Esophagus squamous epithelium (tissue), 5 donors: ENCODE measurements at regions not wholly inside any gene's neighbourhood (a gene's known extent, or its start where the extent isn't known, plus 50 kb on each side); places are given as distances from the start of the nearest gene placed in this dataset.

Experiments
- DNase-seq: peaks from one replicate; lab custom pipeline; 2025; lab: John Stamatoyannopoulos, UW
- H3K27ac ChIP-seq, 4 donors: fragments of 200-600 bp; sonication (generic); one replicate each; pipeline ENCODE4 v1.5.1; 2016 to 2019; ENCODE audit warnings: mild to moderate bottlenecking in 1 of 4
- H3K27me3 ChIP-seq, 4 donors: fragments of 200-600 bp; sonication (generic); 1 replicate in 3 of 4; 2 replicates in 1 of 4; pipeline versions ENCODE4 v1.5.1 to v1.6.0; 2017 to 2021; ENCODE audit warnings: antibody characterized with exemption in 1 of 4
- H3K36me3 ChIP-seq, 3 donors: fragments of 200-600 bp; sonication (generic); one replicate each; pipeline ENCODE4 v1.5.1; 2016 to 2019
- H3K4me1 ChIP-seq, 3 donors: fragments of 200-600 bp; sonication (generic); one replicate each; pipeline ENCODE4 v1.5.1; 2017 to 2019
- H3K4me3 ChIP-seq, 4 donors: fragments of 200-600 bp; sonication (generic); 1 replicate in 3 of 4; 2 replicates in 1 of 4; pipeline ENCODE4 v1.5.1; 2016 to 2019; ENCODE audit warnings: mild to moderate bottlenecking in 2 of 4, moderate library complexity in 1 of 4
- H3K9me3 ChIP-seq, 3 donors: fragments of 200-600 bp; sonication (generic); one replicate each; pipeline ENCODE4 v1.5.1; 2016 to 2019
- CTCF ChIP-seq, 6 experiments: fragments of 450-650 bp in 4 of 6; fragments of 200-600 bp in 2 of 6; sonication (generic) in 2 of 6; IDR thresholded peaks; one replicate each; pipeline ENCODE4 v1.5.1; 2016 to 2019; ENCODE audit warnings: antibody characterized with exemption in 6 of 6, mild to moderate bottlenecking in 4 of 6, moderate library complexity in 4 of 6
- POLR2A ChIP-seq, 4 donors: fragments of 450-650 bp; IDR thresholded peaks; one replicate each; pipeline ENCODE4 v1.6.1; 2017; ENCODE audit warnings: antibody characterized with exemption in 4 of 4, mild to moderate bottlenecking in 4 of 4, moderate library complexity in 3 of 4
- WGBS, 2 donors: methylation state at CpG; one replicate each; pipeline ENCODE4 v1.1.5; 2018; 5-methylcytosine and 5-hydroxymethylcytosine counted together
- intact Hi-C: fragments of 100-400 bp; cut with DNase I; formaldehyde crosslinking; loops from one replicate; pipeline ENCODE4 v1.15.0; 2022
- donor health status: DM: yes; HTN: yes; CAD: no.

- TF ChIP-seq CTCF (IDR thresholded peaks at IDR 0.05): no peak
- TF ChIP-seq POLR2A (IDR thresholded peaks at IDR 0.05): no peak
- Histone ChIP-seq H3K9me3 (no peaks in the 10 kb centered on the region), H3K4me1 (no peaks in the 10 kb centered on the region), H3K27ac (no peak overlapping the region), H3K27me3 (peaks cover 0 to 20% (median 0%) of the 10 kb centered on the region in 4 donors), H3K36me3 (no peaks in the 10 kb centered on the region), H3K4me3 (no peak overlapping the region)
- WGBS, 2 donors: 45 to 54% methylated on average over 6 to 10 of the region's 10 CpGs
- no peak for DNase-seq
- intact Hi-C loops: no loop called here
Observed at GRCh38 chr16:5379954-5380353, 282.4 kb upstream of the EEF2KMT start.

DNA sequence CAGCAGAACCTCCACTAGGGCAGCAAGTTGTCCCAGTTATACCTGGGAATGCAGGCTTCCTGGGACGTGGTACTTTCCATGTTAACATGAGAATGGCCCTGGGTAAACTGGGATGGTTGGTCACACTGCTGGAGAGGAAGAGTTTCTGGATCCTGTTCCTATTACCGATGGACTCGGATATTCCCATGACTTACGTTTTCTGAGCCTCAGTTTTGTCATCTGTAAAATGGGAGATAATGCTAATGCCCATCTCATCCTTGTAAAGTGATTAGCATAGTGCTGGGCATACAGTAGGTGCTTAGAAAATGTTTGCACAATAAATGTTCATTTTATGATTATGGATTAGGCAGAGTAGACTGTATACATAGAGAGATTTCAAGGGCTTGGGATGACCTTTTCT is 280.9 kb upstream of the EEF2KMT start:
- Histone ChIP-seq H3K4me1 (no peaks in the 10 kb centered on the region), H3K27me3 (peaks cover 0 to 28% (median 0%) of the 10 kb centered on the region in 4 donors), H3K4me3 (no peak overlapping the region), H3K36me3 (no peaks in the 10 kb centered on the region), H3K27ac (no peak overlapping the region), H3K9me3 (no peaks in the 10 kb centered on the region)
- WGBS, 2 donors: 73% methylated on average over 4 of the region's 4 CpGs
- DNase-seq: no peak
- no peak for TF ChIP-seq POLR2A (IDR thresholded peaks at IDR 0.05)
- no peak for TF ChIP-seq CTCF (IDR thresholded peaks at IDR 0.05)
- intact Hi-C loops: no loop called here

- Histone ChIP-seq H3K27ac (no peak overlapping the region), H3K36me3 (no peaks in the 10 kb centered on the region), H3K4me3 (no peak overlapping the region), H3K27me3 (peaks cover 0 to 37% (median 0%) of the 10 kb centered on the region in 4 donors), H3K4me1 (no peaks in the 10 kb centered on the region), H3K9me3 (no peaks in the 10 kb centered on the region)
- TF ChIP-seq CTCF (IDR thresholded peaks at IDR 0.05): no peak
- TF ChIP-seq POLR2A (IDR thresholded peaks at IDR 0.05): no peak
- DNase-seq: no peak
- intact Hi-C loops: no loop called here
- WGBS, 2 donors: 38 to 42% methylated on average over 10 of the region's 10 CpGs
Observed at GRCh38 chr16:5377280-5377898, 279.8 kb upstream of the EEF2KMT start.

DNA sequence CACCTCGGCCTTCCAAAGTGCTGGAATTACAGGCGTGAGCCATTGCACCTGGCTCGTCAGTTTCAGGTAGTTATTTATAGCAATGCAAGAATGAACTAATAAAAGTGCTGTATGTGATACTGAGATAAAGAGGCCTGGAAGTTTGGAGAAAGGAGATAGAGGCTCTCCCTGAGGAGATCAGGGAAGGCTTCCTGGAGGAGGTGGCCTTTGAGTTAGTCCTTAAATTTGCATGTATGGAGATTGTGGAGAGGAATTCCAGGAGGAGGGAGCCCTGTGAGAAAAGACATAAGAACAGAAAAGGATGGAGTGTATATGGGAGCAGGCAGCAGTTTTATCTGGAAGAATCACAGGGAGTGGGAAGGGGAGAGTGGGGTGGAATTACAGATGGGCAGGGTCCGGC is 276.6 kb upstream of the EEF2KMT start:
- intact Hi-C loops: no loop called here
- DNase-seq: no peak
- no peaks in the 10 kb centered on the region for H3K4me1 ChIP-seq
- TF ChIP-seq POLR2A (IDR thresholded peaks at IDR 0.05) (no peak), CTCF (IDR thresholded peaks at IDR 0.05) (no peak)
- WGBS, 2 donors: 73 to 88% methylated on average over 1 to 3 of the region's 4 CpGs
- peaks cover 0 to 41% (median 0%) of the 10 kb centered on the region in 4 donors for H3K27me3 ChIP-seq
- no peak overlapping the region for H3K27ac ChIP-seq
- no peaks in the 10 kb centered on the region for H3K36me3 ChIP-seq
- no peak overlapping the region for H3K4me3 ChIP-seq
- H3K9me3 ChIP-seq: no peaks in the 10 kb centered on the region

GRCh38 chr16:5367951-5368350 is 270.4 kb upstream of the EEF2KMT start:
- Histone ChIP-seq H3K27me3 (peaks cover 0 to 12% (median 0%) of the 10 kb centered on the region in 4 donors), H3K36me3 (no peaks in the 10 kb centered on the region), H3K27ac (no peak overlapping the region), H3K4me3 (no peak overlapping the region), H3K4me1 (no peaks in the 10 kb centered on the region), H3K9me3 (no peaks in the 10 kb centered on the region)
- no peak for TF ChIP-seq CTCF (IDR thresholded peaks at IDR 0.05)
- no peak for TF ChIP-seq POLR2A (IDR thresholded peaks at IDR 0.05)
- WGBS, 2 donors: 77 to 85% methylated on average over 7 of the region's 7 CpGs
- DNase-seq: no peak
- intact Hi-C loops: no loop called here
